Skin epidermis (tissue), 12 donors: ENCODE measurements at regions not wholly inside any gene's neighbourhood (a gene's known extent, or its start where the extent isn't known, plus 50 kb on each side); places are given as distances from the start of the nearest gene placed in this dataset.

ENCODE experiments used
- H3K27ac ChIP-seq, 21 experiments: fragments of 200-600 bp; sonication (generic) in 11 of 21; one replicate each; pipeline ENCODE4 v1.5.0; 2020; ENCODE audit warnings: mild to moderate bottlenecking in 3 of 21, inconsistent platforms in 2 of 21, moderate library complexity in 2 of 21
- H3K4me3 ChIP-seq, 7 experiments: fragments of 200-600 bp; sonication (generic) in 2 of 7; one replicate each; pipeline ENCODE4 v1.5.0; 2020; ENCODE audit warnings: inconsistent platforms in 2 of 7, mild to moderate bottlenecking in 2 of 7, moderate library complexity in 1 of 7

- Histone ChIP-seq H3K27ac (no peak overlapping the region), H3K4me3 (no peak overlapping the region)
Observed at GRCh38 chr20:55704458-55704857, 300.9 kb downstream of the CBLN4 start.

DNA sequence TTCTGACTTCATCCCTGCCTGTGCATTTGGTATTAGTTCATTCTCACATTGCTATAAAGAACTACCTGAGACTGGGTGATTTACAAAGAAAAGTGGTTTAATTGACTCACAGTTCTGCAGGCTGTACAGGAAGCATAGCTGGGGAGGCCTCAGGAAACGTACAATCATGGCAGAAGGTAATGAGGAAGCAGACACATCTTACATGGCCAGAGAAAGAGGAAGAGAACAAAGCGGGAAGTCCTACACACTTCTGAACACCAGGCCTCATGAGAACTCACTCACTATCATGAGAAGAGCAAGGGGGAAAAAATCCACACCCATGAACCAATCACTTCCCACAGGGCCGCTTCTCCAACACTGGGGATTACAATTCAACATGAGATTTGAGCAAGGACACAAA lies 303.9 kb downstream of the CBLN4 start:
- Histone ChIP-seq H3K27ac (no peak overlapping the region), H3K4me3 (no peak overlapping the region)

DNA sequence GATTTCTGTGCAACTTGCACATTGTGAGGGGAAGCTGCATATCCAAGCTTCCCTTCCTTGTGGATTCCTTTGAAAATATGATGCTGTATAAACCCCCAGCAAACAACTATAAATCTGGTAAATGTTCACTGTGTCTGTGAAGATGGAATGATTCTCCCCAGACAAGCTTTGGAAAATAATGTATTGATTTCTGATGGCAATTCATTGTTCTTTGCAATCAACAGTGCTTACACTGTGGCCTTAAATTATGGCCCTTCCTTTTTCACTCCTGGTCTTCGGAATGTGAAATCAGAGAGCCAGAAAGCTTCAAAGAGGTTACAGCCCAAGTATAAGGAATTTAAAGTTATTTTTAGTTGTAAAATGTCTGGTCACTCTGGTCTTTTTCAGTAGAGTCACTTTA lies 308.8 kb downstream of the CBLN4 start:
- no peak overlapping the region for H3K27ac ChIP-seq
- H3K4me3 ChIP-seq: no peak overlapping the region

DNA sequence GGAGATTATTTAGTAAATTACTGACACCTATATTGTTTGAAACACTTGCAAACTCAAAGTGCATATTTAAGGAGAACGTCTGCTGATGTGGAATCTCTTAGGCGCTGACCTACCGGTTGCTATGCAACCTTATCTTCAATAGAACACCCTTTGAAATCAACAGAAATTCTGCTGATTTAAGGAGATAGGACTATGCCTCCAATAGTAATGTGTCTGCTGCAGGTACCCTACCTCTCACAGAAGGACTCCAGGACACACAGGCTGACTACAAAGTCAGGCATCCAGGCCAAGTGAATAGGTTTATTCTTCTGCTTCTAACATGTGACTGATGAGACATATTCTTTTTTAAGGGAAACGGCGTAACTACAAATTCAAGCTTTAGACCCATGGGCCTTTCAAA lies 311.7 kb downstream of the CBLN4 start:
- Histone ChIP-seq H3K4me3 (no peak overlapping the region), H3K27ac (no peak overlapping the region)

- no peak overlapping the region for H3K27ac ChIP-seq
- no peak overlapping the region for H3K4me3 ChIP-seq
Observed at GRCh38 chr20:55685841-55686240, 319.5 kb downstream of the CBLN4 start.

- H3K4me3 ChIP-seq: no peak overlapping the region
- H3K27ac ChIP-seq: no peak overlapping the region
Observed at GRCh38 chr20:55685425-55685824, 319.9 kb downstream of the CBLN4 start.

DNA sequence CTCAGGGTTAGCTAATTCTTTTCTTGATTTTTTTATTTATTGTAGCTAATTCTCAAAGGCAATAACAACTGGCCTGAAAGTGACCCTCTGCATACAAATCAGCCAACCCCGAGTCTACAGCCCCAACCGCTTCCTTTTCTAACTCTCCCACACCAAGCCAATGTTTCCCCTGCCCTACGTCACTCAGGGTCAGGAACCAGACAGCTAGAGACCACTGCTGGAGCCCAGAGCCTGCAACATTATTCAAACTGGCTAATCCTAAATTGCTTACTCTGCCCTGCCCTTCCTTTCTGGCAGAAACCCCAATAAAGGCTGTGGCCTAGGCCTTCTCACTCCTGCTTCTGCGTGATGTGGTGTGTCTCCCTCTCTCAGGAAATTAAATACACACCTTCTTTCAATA lies 320.7 kb downstream of the CBLN4 start:
- H3K4me3 ChIP-seq: no peak overlapping the region
- no peak overlapping the region for H3K27ac ChIP-seq

- no peak overlapping the region for H3K27ac ChIP-seq
- no peak overlapping the region for H3K4me3 ChIP-seq
Observed at GRCh38 chr20:55678970-55679667, 326.2 kb downstream of the CBLN4 start.

DNA sequence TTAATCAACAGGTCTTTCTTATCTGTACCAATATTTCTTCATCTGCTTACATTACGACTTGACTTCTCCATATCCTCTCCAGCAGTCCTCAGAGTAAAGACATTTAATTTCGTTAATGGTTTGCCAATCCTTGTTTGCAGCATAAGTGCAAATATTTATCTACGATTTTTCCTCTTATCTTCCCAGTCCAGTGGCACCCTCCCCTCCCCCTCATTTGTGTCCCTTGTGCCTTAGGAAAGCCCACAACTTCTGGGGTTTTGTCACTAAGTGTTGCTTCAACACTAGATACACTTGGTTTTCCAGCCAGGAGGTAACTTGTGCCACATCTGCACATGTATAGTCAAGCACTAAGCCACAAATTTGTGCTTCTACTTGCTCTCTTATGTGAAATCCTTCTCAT lies 327.2 kb downstream of the CBLN4 start:
- Histone ChIP-seq H3K4me3 (no peak overlapping the region), H3K27ac (no peak overlapping the region)

DNA sequence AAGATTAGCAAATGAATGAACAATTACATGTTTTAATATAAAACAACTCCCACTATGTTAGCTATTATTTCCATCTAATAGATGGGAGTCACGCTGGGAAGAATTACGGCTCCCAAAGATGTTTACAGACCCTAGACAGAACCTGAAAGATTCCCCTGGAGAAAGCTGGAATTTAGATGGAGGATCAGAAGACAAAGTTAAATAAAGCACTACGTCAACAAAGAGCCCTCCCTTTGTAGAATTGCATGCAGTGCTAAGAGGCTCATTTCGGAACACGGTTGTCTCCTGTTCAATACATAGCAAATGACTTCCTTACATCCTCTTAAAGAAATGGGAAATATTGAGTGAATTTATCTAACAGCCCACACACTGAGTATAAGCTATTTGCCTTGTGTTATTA lies 328.3 kb downstream of the CBLN4 start:
- no peak overlapping the region for H3K4me3 ChIP-seq
- H3K27ac ChIP-seq: no peak overlapping the region

DNA sequence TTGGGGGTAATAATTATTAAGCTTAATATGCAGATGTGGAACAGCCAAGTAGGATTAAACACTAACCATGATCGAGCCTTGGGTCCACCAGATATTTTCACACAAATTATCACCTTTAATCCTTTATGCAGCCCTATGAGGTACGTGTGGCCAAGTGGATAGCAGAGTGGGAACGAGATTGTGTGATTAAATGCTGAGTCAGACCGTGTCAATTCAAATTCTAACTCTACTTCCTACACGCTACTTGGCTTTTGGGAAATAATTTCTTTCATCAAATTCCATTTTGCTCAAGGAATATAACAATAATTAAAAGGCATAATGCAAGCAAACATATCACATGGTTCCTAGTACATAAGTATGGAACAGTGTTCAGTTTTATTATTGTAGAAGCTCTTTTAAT lies 329.2 kb downstream of the CBLN4 start:
- no peak overlapping the region for H3K4me3 ChIP-seq
- no peak overlapping the region for H3K27ac ChIP-seq

- Histone ChIP-seq H3K4me3 (no peak overlapping the region), H3K27ac (no peak overlapping the region)
Observed at GRCh38 chr20:55668631-55669030, 336.7 kb downstream of the CBLN4 start.

- Histone ChIP-seq H3K27ac (no peak overlapping the region), H3K4me3 (no peak overlapping the region)
Observed at GRCh38 chr20:55667955-55668354, 337.4 kb downstream of the CBLN4 start.

DNA sequence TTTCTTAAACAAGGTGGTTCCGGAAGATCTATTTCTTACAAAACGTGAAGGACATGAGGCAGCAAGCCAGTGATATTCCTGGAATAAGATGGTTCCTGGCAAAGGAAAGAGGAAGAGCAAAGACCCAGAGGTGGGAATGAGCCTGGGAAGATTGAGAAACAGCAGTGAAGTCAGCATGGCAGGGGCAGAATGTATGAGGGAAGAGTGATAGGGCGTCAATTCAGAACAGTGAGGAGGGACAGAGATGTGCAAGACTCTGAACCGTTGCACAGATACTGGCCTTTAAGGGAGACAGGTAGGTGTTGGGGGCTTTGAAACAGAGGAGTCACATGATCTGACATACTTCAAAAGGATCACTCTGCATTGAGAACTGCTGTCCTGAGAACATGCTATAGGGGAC lies 338.3 kb downstream of the CBLN4 start:
- no peak overlapping the region for H3K27ac ChIP-seq

GRCh38 chr20:55656231-55656775 lies 349.0 kb downstream of the CBLN4 start:
- Histone ChIP-seq H3K4me3 (no peak overlapping the region), H3K27ac (no peak overlapping the region)

More for the DNA sequence above, 338.3 kb downstream of the CBLN4 start:
- H3K4me3 ChIP-seq: no peak overlapping the region

DNA sequence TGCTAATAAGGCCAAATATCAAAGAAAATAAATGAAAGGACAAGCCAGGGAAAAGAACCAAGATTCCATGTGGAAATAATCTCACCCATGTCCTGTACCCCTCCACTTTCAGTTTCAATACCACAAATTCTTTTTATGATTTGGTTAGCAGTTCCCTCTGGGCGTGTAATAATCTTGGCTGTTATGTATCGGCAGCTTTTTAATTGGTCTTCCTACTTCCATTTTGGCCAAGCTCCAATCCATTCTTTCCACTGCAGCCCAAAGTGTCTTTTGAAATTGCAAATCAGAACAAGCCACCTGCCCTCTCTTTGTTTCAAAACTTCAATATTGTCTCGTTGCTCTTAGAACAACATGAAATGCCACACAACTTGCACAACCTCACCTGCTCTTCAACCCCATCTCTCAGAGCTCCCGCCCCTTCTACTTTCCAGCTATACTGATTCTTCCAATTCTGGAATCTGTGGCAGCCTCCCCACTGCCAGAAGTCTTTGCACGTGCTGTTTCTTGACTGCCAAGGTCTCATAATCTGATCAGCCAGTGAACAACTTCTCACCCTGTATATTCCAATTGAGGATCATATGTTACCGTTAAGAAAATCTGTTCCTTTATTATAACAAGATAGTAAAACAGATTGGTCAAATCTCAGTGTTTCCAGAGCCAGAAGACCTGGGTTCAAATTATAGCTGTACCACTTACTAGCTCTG lies 354.5 kb downstream of the CBLN4 start:
- H3K27ac ChIP-seq: no peak overlapping the region

GRCh38 chr20:55649254-55649653 lies 356.1 kb downstream of the CBLN4 start:
- Histone ChIP-seq H3K27ac (no peak overlapping the region), H3K4me3 (no peak overlapping the region)

More for the DNA sequence above, 354.5 kb downstream of the CBLN4 start:
- no peak overlapping the region for H3K4me3 ChIP-seq

GRCh38 chr20:55646851-55647250 lies 358.5 kb downstream of the CBLN4 start:
- Histone ChIP-seq H3K4me3 (no peak overlapping the region), H3K27ac (no peak overlapping the region)

GRCh38 chr20:55641497-55641896 lies 363.8 kb downstream of the CBLN4 start:
- Histone ChIP-seq H3K27ac (no peak overlapping the region), H3K4me3 (no peak overlapping the region)

GRCh38 chr20:55635870-55636269 lies 369.4 kb downstream of the CBLN4 start:
- no peak overlapping the region for H3K4me3 ChIP-seq
- H3K27ac ChIP-seq: no peak overlapping the region

DNA sequence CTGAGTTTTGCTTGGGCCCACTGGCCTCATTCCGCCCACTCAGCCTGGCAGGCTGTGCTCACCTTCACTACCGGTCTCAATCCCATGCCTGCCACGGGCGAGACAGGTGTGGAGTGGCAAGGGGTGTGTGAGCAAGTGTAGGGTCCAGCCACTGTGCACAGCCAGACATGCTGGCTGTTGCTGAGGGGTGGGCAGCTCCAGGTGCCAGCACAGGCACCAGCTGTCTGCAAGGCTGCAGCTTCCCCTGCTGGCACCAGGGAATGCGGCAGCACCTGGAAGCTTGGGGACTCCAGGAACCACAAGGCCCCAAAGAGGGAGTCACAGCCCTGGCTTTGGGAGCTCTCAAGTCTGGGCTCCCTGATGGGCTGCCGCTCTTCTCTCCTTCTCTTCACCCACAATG lies 372.7 kb downstream of the CBLN4 start:
- no peak overlapping the region for H3K4me3 ChIP-seq
- H3K27ac ChIP-seq: no peak overlapping the region
